K562 (cell line): ENCODE measurements at regions not wholly inside any gene's neighbourhood (a gene's known extent, or its start where the extent isn't known, plus 50 kb on each side); places are given as distances from the start of the nearest gene placed in this dataset.

Experiments
- ATAC-seq: fragments of 200-7000 bp; cut with Tn5 transposase; 3 replicates; pipeline ENCODE4 v1.9.1; 2020; ENCODE audit warnings: moderate library complexity
- BruUV-seq: library from RNA; stranded (reverse); fragments of 400-500 nt; replicated peaks from 2 replicates; lab custom pipeline; 2021; lab: Mats Ljungman, UMichigan
- CTCF ChIA-PET: fragments of 300-600 bp; formaldehyde crosslinking; extraction: SDS; loops from one replicate; lab custom pipeline; 2021; ENCODE audit warnings: low intra/inter-chr PET ratio; lab: Yijun Ruan, JAX
- POLR2A ChIA-PET: fragments of 300-600, 350-650 bp; sonication (Branson Sonifier 250); formaldehyde crosslinking; extraction: SDS; loops from one replicate; lab custom pipeline; 2021; ENCODE audit warnings: antibody characterized with exemption, inconsistent platforms; lab: Yijun Ruan, JAX
- DNase-seq, 4 experiments: peaks; one replicate each; pipeline versions ENCODE4 v3.0.0 to v3.0.0-alpha.2; 2011 to 2018; ENCODE audit warnings: low spot score in 3 of 4, mixed read lengths in 3 of 4; ENCODE audit errors: extremely low read depth in 1 of 4
- FAIRE-seq: peaks from 2 replicates; lab custom pipeline; 2011; peaks lifted over from hg19 to GRCh38; lab: Jason Lieb, UNC
- H2AFZ ChIP-seq: 2 replicates; pipeline ENCODE4 v1.6.0; 2011; ENCODE audit warnings: low read depth, low read length, control low read depth, inconsistent platforms
- H3K27ac ChIP-seq: fragments of 200-600 bp; 3 replicates; pipeline ENCODE4 v1.8.0; 2011; ENCODE audit warnings: low read depth, mild to moderate bottlenecking, control low read depth, inconsistent platforms, low read length, moderate library complexity, mixed read lengths; ENCODE audit errors: extremely low read depth
- H3K27me3 ChIP-seq, 2 experiments: fragments of 300-600 bp in 1 of 2; 2 replicates in 1 of 2; 3 replicates in 1 of 2; pipeline versions ENCODE4 v1.6.0 to v1.8.0; 2011; ENCODE audit warnings: inconsistent platforms in 2 of 2, low read length in 2 of 2, mild to moderate bottlenecking in 1 of 2, mixed read lengths in 1 of 2, moderate library complexity in 1 of 2; ENCODE audit not compliant: control insufficient read depth in 2 of 2, insufficient read depth in 2 of 2
- H3K36me3 ChIP-seq: fragments of 300-600 bp; 3 replicates; pipeline ENCODE4 v1.8.0; 2011; ENCODE audit warnings: mild to moderate bottlenecking, low read length, inconsistent platforms; ENCODE audit not compliant: control insufficient read depth, insufficient read depth
- H3K4me1 ChIP-seq, 2 experiments: fragments of 200-600 bp in 1 of 2; replicated peaks in 1 of 2; 2 replicates in 1 of 2; 3 replicates in 1 of 2; pipeline versions ENCODE4 v1.5.1 to v1.8.0; 2011; ENCODE audit warnings: inconsistent platforms in 2 of 2, low read length in 2 of 2, mild to moderate bottlenecking in 1 of 2, mixed read lengths in 1 of 2, moderate library complexity in 1 of 2; ENCODE audit not compliant: control insufficient read depth in 2 of 2, insufficient read depth in 2 of 2
- H3K4me2 ChIP-seq: 2 replicates; pipeline ENCODE4 v1.6.1; 2011; ENCODE audit warnings: low read length, control low read depth, inconsistent platforms, mixed read lengths; ENCODE audit not compliant: insufficient read depth
- H3K4me3 ChIP-seq: fragments of 200-600 bp; sonication (generic), shearing (Covaris generic); 2 replicates; pipeline ENCODE4 v1.5.1; 2016; ENCODE audit warnings: control low read depth, inconsistent platforms
- H3K79me2 ChIP-seq: fragments of 200-600 bp; 3 replicates; pipeline ENCODE4 v1.8.0; 2011; ENCODE audit warnings: low read length, inconsistent platforms; ENCODE audit not compliant: control insufficient read depth, insufficient read depth
- H3K9ac ChIP-seq, 2 experiments: 2 replicates each; pipeline versions ENCODE4 v1.6.0 to v1.6.1; 2011; ENCODE audit warnings: low read depth in 2 of 2, low read length in 2 of 2, control low read depth in 1 of 2, inconsistent platforms in 1 of 2, mild to moderate bottlenecking in 1 of 2, mixed read lengths in 1 of 2; ENCODE audit not compliant: insufficient read depth in 1 of 2
- H3K9me1 ChIP-seq: one replicate; pipeline ENCODE4 v1.6.0; 2011; ENCODE audit warnings: inconsistent platforms, mild to moderate bottlenecking, low read length, moderate library complexity; ENCODE audit not compliant: control insufficient read depth, insufficient read depth
- H3K9me3 ChIP-seq: replicated peaks from 2 replicates; pipeline ENCODE4 v1.5.1; 2011; ENCODE audit warnings: low read depth, low read length, inconsistent platforms; ENCODE audit not compliant: control insufficient read depth, insufficient read depth
- H4K20me1 ChIP-seq: replicated peaks from 2 replicates; pipeline ENCODE4 v1.6.1; 2011; ENCODE audit warnings: low read length, inconsistent platforms, mixed read lengths; ENCODE audit not compliant: control insufficient read depth, insufficient read depth
- BRCA1 ChIP-seq, 2 experiments: fragments of 450-650 bp in 1 of 2; sonication (generic) in 1 of 2; formaldehyde crosslinking in 1 of 2; IDR thresholded peaks; 2 replicates each; pipeline versions ENCODE4 v1.5.0 to v1.6.1; 2017 to 2020; ENCODE audit warnings: mild to moderate bottlenecking in 1 of 2, missing genetic modification reagents in 1 of 2
- CBX2 ChIP-seq: fragments of 200-600 bp; sonication (generic); IDR thresholded peaks from one replicate; pipeline ENCODE4 v1.6.1; 2012; ENCODE audit warnings: mild to moderate bottlenecking, low read length, inconsistent platforms; ENCODE audit not compliant: insufficient read depth, poor library complexity, severe bottlenecking
- CBX8 ChIP-seq: fragments of 200-600 bp; sonication (generic); IDR thresholded peaks from 2 replicates; pipeline ENCODE4 v1.6.1; 2012; ENCODE audit warnings: borderline replicate concordance, mixed run types, low read depth, mild to moderate bottlenecking, moderate library complexity, mixed read lengths, low read length, control low read depth, inconsistent platforms; ENCODE audit not compliant: poor library complexity, severe bottlenecking; ENCODE audit errors: extremely low read depth
- CLOCK ChIP-seq: fragments of 250-450 bp; sonication (Bioruptor Pico); IDR thresholded peaks from 2 replicates; pipeline ENCODE4 v1.4.0; 2020; ENCODE audit warnings: mild to moderate bottlenecking, moderate library complexity, borderline replicate concordance
- ELF4 ChIP-seq: fragments of 450-650 bp; formaldehyde crosslinking; IDR thresholded peaks from 2 replicates; pipeline ENCODE4 v1.4.0; 2022; ENCODE audit warnings: missing genetic modification characterization
- FOXA1 ChIP-seq: fragments of 450-650 bp; IDR thresholded peaks from 2 replicates; pipeline ENCODE4 v1.6.1; 2016; ENCODE audit warnings: mild to moderate bottlenecking, borderline replicate concordance
- KAT8 ChIP-seq: fragments of 450-650 bp; IDR thresholded peaks from 2 replicates; pipeline ENCODE4 v1.6.1; 2016; ENCODE audit warnings: low read depth, mild to moderate bottlenecking
- KHSRP ChIP-seq: fragments of 450-650 bp; IDR thresholded peaks from 2 replicates; pipeline ENCODE4 v1.6.1; 2017
- KLF6 ChIP-seq: fragments of 250-450 bp; sonication (Bioruptor Pico); IDR thresholded peaks from 2 replicates; pipeline ENCODE4 v1.4.0; 2020; ENCODE audit warnings: mild to moderate bottlenecking, moderate library complexity, borderline replicate concordance
- RB1 ChIP-seq: fragments of 450-650 bp; IDR thresholded peaks from 2 replicates; pipeline ENCODE4 v1.6.1; 2017; ENCODE audit warnings: low read depth, mild to moderate bottlenecking
- RBM17 ChIP-seq: fragments of 200-400 bp; formaldehyde crosslinking; IDR thresholded peaks from 2 replicates; pipeline ENCODE4 v1.6.1; 2017; ENCODE audit warnings: low read depth, mild to moderate bottlenecking, low read length, borderline replicate concordance
- RBM22 ChIP-seq: fragments of 200-400 bp; formaldehyde crosslinking; IDR thresholded peaks from 2 replicates; pipeline ENCODE4 v1.6.1; 2018; ENCODE audit warnings: low read length, low read depth; ENCODE audit not compliant: poor library complexity, severe bottlenecking
- SMARCE1 ChIP-seq: fragments of 450-650 bp; IDR thresholded peaks from 2 replicates; pipeline ENCODE4 v1.7.1; 2016; ENCODE audit warnings: mild to moderate bottlenecking
- SRSF3 ChIP-seq: fragments of 200-400 bp; formaldehyde crosslinking; IDR thresholded peaks from 2 replicates; pipeline ENCODE4 v1.6.1; 2016; ENCODE audit warnings: mild to moderate bottlenecking, low read length, moderate library complexity; ENCODE audit not compliant: insufficient read depth
- ZNF184 ChIP-seq: sonication (generic); formaldehyde crosslinking; IDR thresholded peaks from 2 replicates; pipeline ENCODE4 v1.5.0; 2020; ENCODE audit warnings: missing genetic modification reagents
- in situ Hi-C: fragments of 300-500 bp; cut with MboI; formaldehyde crosslinking; loops from 4 replicates; pipeline ENCODE4 v1.15.0; 2018; ENCODE audit warnings: inconsistent platforms, mixed read lengths
- intact Hi-C: fragments of 100-400 bp; cut with micrococcal nuclease; formaldehyde crosslinking; loops from 2 replicates; pipeline ENCODE4 v1.14.2; 2022

GRCh38 chr20:10846766-10847165 lies 173.0 kb upstream of the JAG1 start:
- Histone ChIP-seq H3K36me3 (no peaks in the 10 kb centered on the region), H3K9me3 (no peaks in the 10 kb centered on the region), H3K79me2 (no peaks in the 10 kb centered on the region), H3K4me3 (no peak overlapping the region), H3K4me1 (no peaks in the 10 kb centered on the region), H3K4me2 (no peak overlapping the region), H3K27ac (no peak overlapping the region), H3K9me1 (no peaks in the 10 kb centered on the region), H2AFZ (no peak overlapping the region), H4K20me1 (no peaks in the 10 kb centered on the region), H3K9ac (no peak overlapping the region), H3K27me3 (no peaks in the 10 kb centered on the region)
- POLR2A ChIA-PET = no interaction called here
- FAIRE-seq (no peak), DNase-seq (no peak), ATAC-seq (no peak)
- CTCF ChIA-PET = no interaction called here
- TF ChIP-seq SMARCE1 = no peak
- TF ChIP-seq FOXA1 = no peak
- TF ChIP-seq KAT8 = no peak
- no peak for TF ChIP-seq CBX2
- TF ChIP-seq RBM17 = no peak
- TF ChIP-seq SRSF3 = no peak
- no peak for TF ChIP-seq KLF6 (CRISPR knock-in tag)
- TF ChIP-seq CBX8 = no peak
- TF ChIP-seq CLOCK (CRISPR knock-in tag) = no peak
- TF ChIP-seq ZNF184 = no peak
- no peak for TF ChIP-seq RB1
- TF ChIP-seq RBM22 = no peak
- no peak for TF ChIP-seq ELF4 (CRISPR knock-in tag)
- TF ChIP-seq KHSRP = no peak
- no peak for TF ChIP-seq BRCA1 (IDR thresholded peaks at IDR 0.05)
- no peak for TF ChIP-seq BRCA1 (CRISPR knock-in tag; IDR thresholded peaks at IDR 0.05)
- BruUV-seq = no TSS peak
- intact Hi-C loops = no loop called here
- in situ Hi-C loops = no loop called here
